H1 (cell line): ENCODE measurements at regions not wholly inside any gene's neighbourhood (a gene's known extent, or its start where the extent isn't known, plus 50 kb on each side); places are given as distances from the start of the nearest gene placed in this dataset.

Experiments used
- CTCF ChIA-PET: fragments of 300-600 bp; sonication (Branson Sonifier 250); formaldehyde crosslinking; loops from one replicate; lab custom pipeline; 2021; ENCODE audit not compliant: partially characterized antibody; lab: Charles Lee
- POLR2A ChIA-PET: fragments of 300-600 bp; sonication (Branson Sonifier 250); formaldehyde crosslinking; loops from one replicate; lab custom pipeline; 2021; ENCODE audit warnings: inconsistent platforms; ENCODE audit not compliant: partially characterized antibody; lab: Charles Lee
- DNase-seq, 2 experiments: peaks; one replicate each; pipeline versions ENCODE4 v3.0.0 to v3.0.0-alpha.2; 2010 to 2022; ENCODE audit warnings: low spot score in 2 of 2, low read depth in 1 of 2, mixed read lengths in 1 of 2
- FAIRE-seq: peaks from 2 replicates; lab custom pipeline; 2011; peaks lifted over from hg19 to GRCh38; lab: Jason Lieb, UNC
- H2AFZ ChIP-seq: 2 replicates; pipeline ENCODE4 v1.8.1; 2012; ENCODE audit warnings: low read length, inconsistent platforms
- H2AK5ac ChIP-seq: 2 replicates; pipeline ENCODE4 v1.6.1; 2013; ENCODE audit warnings: low read depth, low read length
- H2BK120ac ChIP-seq: replicated peaks from 2 replicates; pipeline ENCODE3; 2013; ENCODE audit warnings: low read depth, low read length, inconsistent platforms
- H2BK12ac ChIP-seq: 2 replicates; pipeline ENCODE4 v1.6.1; 2013; ENCODE audit warnings: low read depth, low read length
- H2BK15ac ChIP-seq: 2 replicates; pipeline ENCODE4 v1.6.1; 2013; ENCODE audit warnings: low read length
- H2BK20ac ChIP-seq: 2 replicates; pipeline ENCODE4 v1.6.1; 2013; ENCODE audit warnings: low read length
- H2BK5ac ChIP-seq: 2 replicates; pipeline ENCODE4 v1.6.1; 2013; ENCODE audit warnings: low read depth, low read length
- H3K14ac ChIP-seq: 2 replicates; pipeline ENCODE4 v1.6.1; 2013; ENCODE audit warnings: inconsistent platforms; ENCODE audit not compliant: insufficient read length
- H3K18ac ChIP-seq: 2 replicates; pipeline ENCODE4 v1.6.1; 2013; ENCODE audit warnings: low read length; ENCODE audit errors: extremely low read depth
- H3K23ac ChIP-seq: 2 replicates; pipeline ENCODE4 v1.6.1; 2013; ENCODE audit warnings: inconsistent platforms; ENCODE audit not compliant: insufficient read length
- H3K23me2 ChIP-seq: 2 replicates; pipeline ENCODE4 v1.6.1; 2013; ENCODE audit warnings: low read depth, low read length
- H3K27ac ChIP-seq: 2 replicates; pipeline ENCODE4 v1.6.1; 2011; ENCODE audit warnings: low read depth, low read length, inconsistent platforms
- H3K27me3 ChIP-seq, 4 experiments: replicated peaks in 1 of 4; 1 replicate in 1 of 4; 2 replicates in 3 of 4; pipeline versions ENCODE4 v1.6.1 to v1.8.1; 2011 to 2013; ENCODE audit warnings: low read length in 3 of 4, mild to moderate bottlenecking in 3 of 4, inconsistent platforms in 2 of 4, mixed read lengths in 2 of 4, moderate library complexity in 1 of 4; ENCODE audit not compliant: control insufficient read depth in 3 of 4, insufficient read depth in 3 of 4; ENCODE audit errors: extremely low read depth in 1 of 4
- H3K36me3 ChIP-seq, 4 experiments: 2 replicates each; pipeline versions ENCODE4 v1.6.1 to v1.8.1; 2011 to 2013; ENCODE audit warnings: mild to moderate bottlenecking in 4 of 4, low read length in 3 of 4, moderate library complexity in 2 of 4, control low read depth in 1 of 4, inconsistent platforms in 1 of 4; ENCODE audit not compliant: insufficient read depth in 4 of 4, control insufficient read depth in 2 of 4
- H3K4ac ChIP-seq: replicated peaks from 2 replicates; pipeline ENCODE3; 2013; ENCODE audit warnings: low read length, low read depth, mixed read lengths, inconsistent platforms; ENCODE audit not compliant: insufficient read length
- H3K4me1 ChIP-seq, 4 experiments: replicated peaks in 1 of 4; 1 replicate in 1 of 4; 2 replicates in 3 of 4; pipeline versions ENCODE4 v1.6.1 to v1.8.1; 2011 to 2013; ENCODE audit warnings: low read length in 3 of 4, inconsistent platforms in 2 of 4, mixed read lengths in 1 of 4; ENCODE audit not compliant: insufficient read depth in 4 of 4, control insufficient read depth in 3 of 4
- H3K4me2 ChIP-seq, 2 experiments: 2 replicates each; pipeline versions ENCODE4 v1.6.1 to v1.8.1; 2011 to 2013; ENCODE audit warnings: low read depth in 2 of 2, low read length in 2 of 2, control low read depth in 1 of 2, inconsistent platforms in 1 of 2, mild to moderate bottlenecking in 1 of 2; ENCODE audit not compliant: insufficient read depth in 1 of 2
- H3K4me3 ChIP-seq, 4 experiments: fragments of 200-600, 300-600 bp in 1 of 4; sonication (generic), shearing (Covaris generic), sonication (Bioruptor Twin) in 1 of 4; 2 replicates each; pipeline versions ENCODE4 v1.5.1 to v1.8.1; 2011 to 2016; ENCODE audit warnings: low read length in 4 of 4, low read depth in 3 of 4, control low read depth in 2 of 4, inconsistent platforms in 2 of 4, mild to moderate bottlenecking in 2 of 4, mixed read lengths in 1 of 4, moderate library complexity in 1 of 4; ENCODE audit not compliant: insufficient read depth in 2 of 4; ENCODE audit errors: extremely low read depth in 1 of 4
- H3K56ac ChIP-seq: replicated peaks from 2 replicates; pipeline ENCODE3; 2013; ENCODE audit warnings: low read depth, mild to moderate bottlenecking, mixed read lengths, low read length, inconsistent platforms; ENCODE audit not compliant: insufficient read length
- H3K79me1 ChIP-seq: 2 replicates; pipeline ENCODE4 v1.6.1; 2013; ENCODE audit warnings: low read depth, low read length, control low read depth
- H3K79me2 ChIP-seq, 2 experiments: 2 replicates each; pipeline versions ENCODE4 v1.6.1 to v1.8.1; 2012 to 2013; ENCODE audit warnings: low read length in 2 of 2, mild to moderate bottlenecking in 2 of 2, inconsistent platforms in 1 of 2; ENCODE audit not compliant: insufficient read depth in 2 of 2, control insufficient read depth in 1 of 2
- H3K9ac ChIP-seq, 4 experiments: replicated peaks in 1 of 4; 1 replicate in 1 of 4; 2 replicates in 3 of 4; pipeline versions ENCODE4 v1.6.1 to v1.8.1; 2011 to 2013; ENCODE audit warnings: low read depth in 3 of 4, low read length in 3 of 4, control low read depth in 2 of 4, mild to moderate bottlenecking in 2 of 4, moderate library complexity in 2 of 4, inconsistent platforms in 1 of 4; ENCODE audit errors: extremely low read depth in 1 of 4
- H3K9me3 ChIP-seq, 2 experiments: 2 replicates each; pipeline versions ENCODE4 v1.6.1 to v1.8.1; 2012 to 2013; ENCODE audit warnings: mild to moderate bottlenecking in 2 of 2, moderate library complexity in 2 of 2, control low read depth in 1 of 2, inconsistent platforms in 1 of 2, low read depth in 1 of 2, low read length in 1 of 2, mixed read lengths in 1 of 2; ENCODE audit not compliant: insufficient read depth in 2 of 2
- H4K20me1 ChIP-seq, 2 experiments: replicated peaks in 1 of 2; 2 replicates each; pipeline versions ENCODE3 to v1.8.1; 2011 to 2013; ENCODE audit warnings: inconsistent platforms in 2 of 2, low read length in 2 of 2, mild to moderate bottlenecking in 1 of 2; ENCODE audit not compliant: insufficient read depth in 2 of 2, control insufficient read depth in 1 of 2
- H4K5ac ChIP-seq: 2 replicates; pipeline ENCODE4 v1.6.1; 2013; ENCODE audit warnings: low read length, low read depth, mixed read lengths, inconsistent platforms; ENCODE audit not compliant: insufficient read length
- H4K8ac ChIP-seq: 2 replicates; pipeline ENCODE4 v1.8.0; 2013; ENCODE audit warnings: mild to moderate bottlenecking, moderate library complexity, low read length, inconsistent platforms; ENCODE audit not compliant: insufficient read depth; ENCODE audit errors: extremely low read depth
- H4K91ac ChIP-seq: replicated peaks from 2 replicates; pipeline ENCODE3; 2013; ENCODE audit warnings: low read length, mixed read lengths, inconsistent platforms; ENCODE audit not compliant: insufficient read length
- CEBPB ChIP-seq: IDR thresholded peaks from 2 replicates; pipeline ENCODE4 v1.6.1; 2012; ENCODE audit warnings: low read depth, low read length
- CHD1 ChIP-seq: IDR thresholded peaks from 2 replicates; pipeline ENCODE4 v1.6.1; 2012; ENCODE audit warnings: low read depth, low read length, improper control_type of control experiment
- EGR1 ChIP-seq: IDR thresholded peaks from 2 replicates; pipeline ENCODE4 v1.6.1; 2011; ENCODE audit warnings: low read depth, low read length, borderline replicate concordance
- JUN ChIP-seq: IDR thresholded peaks from 2 replicates; pipeline ENCODE4 v1.6.1; 2011; ENCODE audit warnings: low read depth, mild to moderate bottlenecking, improper control_type of control experiment, low read length
- POLR2A ChIP-seq, 2 experiments: IDR thresholded peaks; 1 replicate in 1 of 2; 2 replicates in 1 of 2; pipeline ENCODE4 v1.6.1; 2011; ENCODE audit warnings: low read depth in 2 of 2, low read length in 2 of 2, mild to moderate bottlenecking in 2 of 2; ENCODE audit errors: control extremely low read depth in 1 of 2
- SIRT6 ChIP-seq: IDR thresholded peaks from one replicate; pipeline ENCODE4 v1.7.1; 2012; ENCODE audit warnings: low read length, inconsistent platforms
- WGBS, 2 experiments: shearing (Covaris generic) in 1 of 2; methylation state at CpG; one replicate each; pipeline versions ENCODE4 v1.1.6 to v1.1.7; 2013 to 2015; ENCODE audit warnings: low lambda C conversion rate in 2 of 2, mixed read lengths in 2 of 2, inconsistent platforms in 1 of 2, low coverage in 1 of 2, missing lambda C conversion rate in 1 of 2; ENCODE audit not compliant: insufficient replicate concordance in 2 of 2, insufficient coverage in 1 of 2, insufficient read length in 1 of 2; ENCODE audit errors: extremely low coverage in 1 of 2, missing lambda C conversion rate in 1 of 2; 5-methylcytosine and 5-hydroxymethylcytosine counted together

DNA sequence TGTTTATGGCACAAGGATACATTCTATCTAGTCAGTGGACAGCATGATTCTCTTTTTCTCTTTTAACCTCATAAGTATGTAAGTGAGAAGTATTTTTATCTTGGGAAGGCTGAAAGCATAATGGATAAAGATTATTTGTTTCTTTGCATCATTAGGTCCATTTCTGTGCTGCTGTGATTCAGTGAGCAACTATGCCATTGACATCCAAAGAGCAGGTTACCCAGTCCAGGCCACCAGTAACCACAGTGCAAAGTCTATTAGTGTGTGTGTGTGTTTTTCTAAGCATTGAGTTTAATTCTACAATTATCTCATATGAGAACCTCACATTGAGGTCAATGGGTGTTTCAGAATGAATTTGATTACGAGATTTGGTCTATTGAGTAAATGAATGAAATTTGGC is 158.8 kb upstream of the DACH1 start:
- Histone ChIP-seq H3K9ac (no peak overlapping the region), H4K8ac (no peak overlapping the region), H2BK15ac (no peak overlapping the region), H3K56ac (no peak overlapping the region), H2BK12ac (no peak overlapping the region), H3K23me2 (no peaks in the 10 kb centered on the region), H2BK20ac (no peak overlapping the region), H3K36me3 (no peaks in the 10 kb centered on the region), H4K20me1 (no peaks in the 10 kb centered on the region), H2AFZ (no peak overlapping the region), H3K23ac (no peak overlapping the region), H4K91ac (no peak overlapping the region), H2AK5ac (no peak overlapping the region), H3K18ac (no peak overlapping the region), H3K27me3 (no peaks in the 10 kb centered on the region), H2BK120ac (no peak overlapping the region), H3K27ac (no peak overlapping the region), H2BK5ac (no peak overlapping the region), H3K4me1 (no peaks in the 10 kb centered on the region), H3K4me2 (no peak overlapping the region), H3K79me2 (no peaks in the 10 kb centered on the region), H3K4ac (no peak overlapping the region), H3K79me1 (no peaks in the 10 kb centered on the region), H3K14ac (no peak overlapping the region), H3K4me3 (no peak overlapping the region), H3K9me3 (no peaks in the 10 kb centered on the region), H4K5ac (no peak overlapping the region)
- WGBS, 2 experiments: 96% methylated on average over 1 of the region's 1 CpG; no CpG with 5 or more reads in 1 of the 2 experiments
- FAIRE-seq (no peak), DNase-seq (no peak)
- CTCF ChIA-PET: interaction anchor here (0.7 kb wide), 1 partner anchor 508 kb away, joined by 3 read pairs; no protein-coding TSS in a partner anchor
- TF ChIP-seq POLR2A (IDR thresholded peaks at IDR 0.05; ENCODE audit: control extremely low read depth in 1 of 2, low read depth in 2 of 2, low read length in 2 of 2) (no peak), JUN (no peak), CEBPB (no peak), CHD1 (no peak), SIRT6 (no peak), EGR1 (no peak)
- POLR2A ChIA-PET: no interaction called here
